Neural progenitor cell (in vitro differentiated cells): ENCODE measurements at regions not wholly inside any gene's neighbourhood (a gene's known extent, or its start where the extent isn't known, plus 50 kb on each side); places are given as distances from the start of the nearest gene placed in this dataset.

ENCODE experiments used
- DNase-seq: peaks from one replicate; pipeline ENCODE4 v3.0.0-alpha.2; 2016; ENCODE audit warnings: low spot score
- H2AFZ ChIP-seq: fragments of 200-600 bp; sonication (generic); replicated peaks from 2 replicates; pipeline ENCODE4 v1.6.1; 2016; ENCODE audit warnings: antibody characterized with exemption
- H3F3A ChIP-seq: fragments of 200-600 bp; sonication (generic); 2 replicates; pipeline ENCODE4 v1.6.1; 2016; ENCODE audit warnings: antibody characterized with exemption, low read depth
- H3K27ac ChIP-seq: fragments of 200-600 bp; sonication (generic); 2 replicates; pipeline ENCODE4 v1.5.1; 2016; ENCODE audit warnings: mild to moderate bottlenecking
- H3K27me3 ChIP-seq: fragments of 200-600 bp; sonication (generic); 2 replicates; pipeline ENCODE4 v1.6.1; 2016; ENCODE audit warnings: mild to moderate bottlenecking, moderate library complexity
- H3K36me3 ChIP-seq: fragments of 200-600 bp; sonication (generic); 2 replicates; pipeline ENCODE4 v1.5.1; 2016
- H3K4me1 ChIP-seq: fragments of 200-600 bp; sonication (generic); 2 replicates; pipeline ENCODE4 v1.6.1; 2016; ENCODE audit warnings: mixed run types
- H3K4me2 ChIP-seq: fragments of 200-600 bp; sonication (generic); 2 replicates; pipeline ENCODE4 v1.6.1; 2016
- H3K4me3 ChIP-seq: fragments of 200-600 bp; sonication (generic); 2 replicates; pipeline ENCODE4 v1.5.1; 2016
- H3K79me2 ChIP-seq: fragments of 200-600 bp; sonication (generic); 2 replicates; pipeline ENCODE4 v1.6.1; 2016; ENCODE audit warnings: low read depth
- H3K9ac ChIP-seq: fragments of 200-600 bp; sonication (generic); 2 replicates; pipeline ENCODE4 v1.6.1; 2016
- H3K9me3 ChIP-seq: fragments of 200-600 bp; sonication (generic); 2 replicates; pipeline ENCODE4 v1.5.1; 2016; ENCODE audit warnings: low read depth
- H4K20me1 ChIP-seq: fragments of 200-600 bp; sonication (generic); 2 replicates; pipeline ENCODE4 v1.6.1; 2016; ENCODE audit warnings: low read depth
- H3K27ac Mint-ChIP-seq: 3 replicates; pipeline ENCODE4 v1.8.0; 2021; ENCODE audit warnings: mixed read lengths
- H3K27me3 Mint-ChIP-seq: 2 replicates; pipeline ENCODE4 v1.8.0; 2022; ENCODE audit warnings: low read depth, mild to moderate bottlenecking, inconsistent platforms, moderate library complexity, mixed read lengths; ENCODE audit not compliant: insufficient read depth
- H3K36me3 Mint-ChIP-seq: 3 replicates; pipeline ENCODE4 v1.8.0; 2021; ENCODE audit warnings: mixed read lengths
- H3K4me1 Mint-ChIP-seq: 3 replicates; pipeline ENCODE4 v1.8.0; 2021; ENCODE audit warnings: mixed read lengths
- H3K4me3 Mint-ChIP-seq: 3 replicates; pipeline ENCODE4 v1.8.0; 2021; ENCODE audit warnings: mild to moderate bottlenecking, moderate library complexity, mixed read lengths
- H3K9me3 Mint-ChIP-seq: 3 replicates; pipeline ENCODE4 v1.8.0; 2020; ENCODE audit warnings: mixed read lengths
- EZH2 ChIP-seq: fragments of 200-600 bp; sonication (generic); IDR thresholded peaks from 2 replicates; pipeline ENCODE4 v1.6.1; 2017; ENCODE audit warnings: antibody characterized with exemption, mild to moderate bottlenecking, moderate library complexity
- EZH2phosphoT487 ChIP-seq: fragments of 200-600 bp; sonication (generic); IDR thresholded peaks from 2 replicates; pipeline ENCODE4 v1.6.1; 2017; ENCODE audit warnings: antibody characterized with exemption
- TF ChIP-seq, protein P1 (sequence below): fragments of 200-600 bp; sonication (generic); IDR thresholded peaks from 2 replicates; pipeline ENCODE4 v1.5.1; 2017; ENCODE audit warnings: antibody characterized with exemption, mild to moderate bottlenecking

DNA sequence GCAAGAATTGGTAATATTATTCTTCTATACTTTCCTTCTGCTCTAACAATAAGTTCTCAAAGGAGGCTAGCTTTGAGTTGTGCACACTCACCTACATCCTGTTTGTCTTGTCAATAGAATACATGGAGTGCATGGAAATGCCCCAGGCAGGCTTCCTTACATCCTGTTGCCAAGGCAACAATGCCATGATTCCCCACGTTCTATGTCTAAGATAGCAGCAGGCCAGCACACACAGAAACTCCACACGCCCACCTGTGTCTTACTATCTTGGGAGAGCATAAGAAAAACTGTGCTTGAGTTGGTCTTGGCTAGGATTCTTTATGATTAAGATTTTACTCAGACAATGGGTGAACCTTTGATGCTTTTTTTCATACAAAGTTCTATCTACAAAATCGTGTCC, 379.2 kb downstream of the AASDHPPT start:
- no peaks in the 10 kb centered on the region for H3K27me3 Mint-ChIP-seq
- peaks cover 4% of the 10 kb centered on the region for H3K9me3 Mint-ChIP-seq
- peaks cover 3% of the 10 kb centered on the region for H3K4me1 ChIP-seq
- H3K27ac Mint-ChIP-seq, result no peak overlapping the region
- no peaks in the 10 kb centered on the region for H4K20me1 ChIP-seq
- H3K36me3 Mint-ChIP-seq, result peaks cover 2% of the 10 kb centered on the region
- H3K4me1 Mint-ChIP-seq, result peaks cover 18% of the 10 kb centered on the region
- no peak for DNase-seq
- H3K4me3 ChIP-seq, result no peak overlapping the region
- no peaks in the 10 kb centered on the region for H3K27me3 ChIP-seq
- H3F3A ChIP-seq, result no peaks in the 10 kb centered on the region
- H3K27ac ChIP-seq, result no peak overlapping the region
- H3K79me2 ChIP-seq, result no peaks in the 10 kb centered on the region
- H3K9me3 ChIP-seq, result no peaks in the 10 kb centered on the region
- no peak overlapping the region for H2AFZ ChIP-seq
- no peak overlapping the region for H3K4me2 ChIP-seq
- TF ChIP-seq EZH2 (no peak), EZH2phosphoT487 (no peak)
- TF ChIP-seq, protein P1, sequence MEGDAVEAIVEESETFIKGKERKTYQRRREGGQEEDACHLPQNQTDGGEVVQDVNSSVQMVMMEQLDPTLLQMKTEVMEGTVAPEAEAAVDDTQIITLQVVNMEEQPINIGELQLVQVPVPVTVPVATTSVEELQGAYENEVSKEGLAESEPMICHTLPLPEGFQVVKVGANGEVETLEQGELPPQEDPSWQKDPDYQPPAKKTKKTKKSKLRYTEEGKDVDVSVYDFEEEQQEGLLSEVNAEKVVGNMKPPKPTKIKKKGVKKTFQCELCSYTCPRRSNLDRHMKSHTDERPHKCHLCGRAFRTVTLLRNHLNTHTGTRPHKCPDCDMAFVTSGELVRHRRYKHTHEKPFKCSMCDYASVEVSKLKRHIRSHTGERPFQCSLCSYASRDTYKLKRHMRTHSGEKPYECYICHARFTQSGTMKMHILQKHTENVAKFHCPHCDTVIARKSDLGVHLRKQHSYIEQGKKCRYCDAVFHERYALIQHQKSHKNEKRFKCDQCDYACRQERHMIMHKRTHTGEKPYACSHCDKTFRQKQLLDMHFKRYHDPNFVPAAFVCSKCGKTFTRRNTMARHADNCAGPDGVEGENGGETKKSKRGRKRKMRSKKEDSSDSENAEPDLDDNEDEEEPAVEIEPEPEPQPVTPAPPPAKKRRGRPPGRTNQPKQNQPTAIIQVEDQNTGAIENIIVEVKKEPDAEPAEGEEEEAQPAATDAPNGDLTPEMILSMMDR, result no peak
- H3K36me3 ChIP-seq, result no peaks in the 10 kb centered on the region
- H3K4me3 Mint-ChIP-seq, result no peak overlapping the region
- H3K9ac ChIP-seq, result no peak overlapping the region

GRCh38 chr11:106457727-106458126, 380.3 kb downstream of the AASDHPPT start:
- no peak overlapping the region for H3K9ac ChIP-seq
- no peak overlapping the region for H3K27ac ChIP-seq
- H3K9me3 ChIP-seq, result no peaks in the 10 kb centered on the region
- H3K27me3 ChIP-seq, result no peaks in the 10 kb centered on the region
- H2AFZ ChIP-seq, result no peak overlapping the region
- peaks cover 4% of the 10 kb centered on the region for H3K9me3 Mint-ChIP-seq
- H3K4me1 Mint-ChIP-seq, result peaks cover 28% of the 10 kb centered on the region
- H3K79me2 ChIP-seq, result no peaks in the 10 kb centered on the region
- no peaks in the 10 kb centered on the region for H3F3A ChIP-seq
- H3K4me1 ChIP-seq, result peaks cover 14% of the 10 kb centered on the region
- H3K4me2 ChIP-seq, result no peak overlapping the region
- no peak overlapping the region for H3K4me3 ChIP-seq
- no peaks in the 10 kb centered on the region for H3K36me3 ChIP-seq
- DNase-seq, result no peak
- no peak overlapping the region for H3K27ac Mint-ChIP-seq
- no peaks in the 10 kb centered on the region for H3K36me3 Mint-ChIP-seq
- TF ChIP-seq EZH2phosphoT487 (no peak), EZH2 (no peak)
- TF ChIP-seq, protein P1, result no peak
- no peak overlapping the region for H3K4me3 Mint-ChIP-seq
- H3K27me3 Mint-ChIP-seq, result peaks cover 3% of the 10 kb centered on the region
- H4K20me1 ChIP-seq, result no peaks in the 10 kb centered on the region

GRCh38 chr11:106459135-106459534, 381.7 kb downstream of the AASDHPPT start:
- no peak overlapping the region for H3K4me2 ChIP-seq
- no peaks in the 10 kb centered on the region for H3K79me2 ChIP-seq
- no peaks in the 10 kb centered on the region for H3K36me3 ChIP-seq
- no peak overlapping the region for H3K4me3 ChIP-seq
- H4K20me1 ChIP-seq, result no peaks in the 10 kb centered on the region
- Mint-ChIP-seq H3K9me3 (peaks cover 4% of the 10 kb centered on the region), H3K4me1 (peaks cover 37% of the 10 kb centered on the region), H3K27me3 (peaks cover 3% of the 10 kb centered on the region), H3K27ac (no peak overlapping the region), H3K4me3 (no peak overlapping the region), H3K36me3 (no peaks in the 10 kb centered on the region)
- H3K9me3 ChIP-seq, result no peaks in the 10 kb centered on the region
- H3K27ac ChIP-seq, result no peak overlapping the region
- no peak for TF ChIP-seq EZH2phosphoT487
- TF ChIP-seq, protein P1, result no peak
- no peak for TF ChIP-seq EZH2
- H3K4me1 ChIP-seq, result peaks cover 28% of the 10 kb centered on the region
- H3K27me3 ChIP-seq, result no peaks in the 10 kb centered on the region
- no peak for DNase-seq
- H3K9ac ChIP-seq, result no peak overlapping the region
- peaks cover 5% of the 10 kb centered on the region for H3F3A ChIP-seq
- H2AFZ ChIP-seq, result no peak overlapping the region
